ENCODE measurements at regions not wholly inside any gene's neighbourhood (a gene's known extent, or its start where the extent isn't known, plus 50 kb on each side); places are given as distances from the start of the nearest gene placed in this dataset.
"Not testable (repeated sequence)": the region's sequence is repeated elsewhere in the genome, so short reads cannot be mapped to it uniquely, and the experiment has no call there.

DNA sequence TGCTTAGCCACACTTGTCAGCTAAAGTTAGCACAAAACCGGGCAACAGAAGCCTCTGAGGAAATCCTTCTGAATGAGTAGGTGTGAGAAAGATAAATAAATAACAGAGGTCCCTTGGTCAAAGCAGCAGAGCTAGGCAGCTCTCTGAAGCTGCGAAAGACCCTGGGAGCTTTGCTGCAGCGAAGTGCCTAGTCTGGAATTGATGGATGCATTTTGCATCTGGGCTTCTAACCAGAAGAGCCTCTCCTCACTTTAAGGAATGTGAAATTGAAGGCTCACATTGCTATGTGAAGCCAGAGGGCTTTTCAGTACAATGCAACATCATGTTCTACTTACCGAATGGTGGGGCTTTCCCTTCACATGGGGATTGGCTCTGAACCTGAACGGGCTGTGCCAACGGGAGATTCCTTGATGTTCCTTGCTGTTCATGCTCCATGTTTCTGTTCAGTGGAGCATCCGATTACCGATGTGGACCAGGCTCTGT is 274.6 kb downstream of the HS3ST3B1 start:
- 21% methylated on average over 3 of the region's 8 CpGs for WGBS (ENCODE audit: insufficient coverage, low coverage, low lambda C conversion rate, missing lambda C conversion rate)
- TF ChIP-seq POLR2A (IDR thresholded peaks at IDR 0.05) = no peak
- TF ChIP-seq, protein P1, sequence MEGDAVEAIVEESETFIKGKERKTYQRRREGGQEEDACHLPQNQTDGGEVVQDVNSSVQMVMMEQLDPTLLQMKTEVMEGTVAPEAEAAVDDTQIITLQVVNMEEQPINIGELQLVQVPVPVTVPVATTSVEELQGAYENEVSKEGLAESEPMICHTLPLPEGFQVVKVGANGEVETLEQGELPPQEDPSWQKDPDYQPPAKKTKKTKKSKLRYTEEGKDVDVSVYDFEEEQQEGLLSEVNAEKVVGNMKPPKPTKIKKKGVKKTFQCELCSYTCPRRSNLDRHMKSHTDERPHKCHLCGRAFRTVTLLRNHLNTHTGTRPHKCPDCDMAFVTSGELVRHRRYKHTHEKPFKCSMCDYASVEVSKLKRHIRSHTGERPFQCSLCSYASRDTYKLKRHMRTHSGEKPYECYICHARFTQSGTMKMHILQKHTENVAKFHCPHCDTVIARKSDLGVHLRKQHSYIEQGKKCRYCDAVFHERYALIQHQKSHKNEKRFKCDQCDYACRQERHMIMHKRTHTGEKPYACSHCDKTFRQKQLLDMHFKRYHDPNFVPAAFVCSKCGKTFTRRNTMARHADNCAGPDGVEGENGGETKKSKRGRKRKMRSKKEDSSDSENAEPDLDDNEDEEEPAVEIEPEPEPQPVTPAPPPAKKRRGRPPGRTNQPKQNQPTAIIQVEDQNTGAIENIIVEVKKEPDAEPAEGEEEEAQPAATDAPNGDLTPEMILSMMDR (IDR thresholded peaks at IDR 0.05) = no peak
- no peaks in the 10 kb centered on the region for H3K9me3 ChIP-seq
- no peak for DNase-seq
- intact Hi-C loops (cut with DNase I) = no loop called here
- H3K27ac ChIP-seq = no peak overlapping the region
- no peak overlapping the region for H3K4me3 ChIP-seq
- H3K36me3 ChIP-seq = no peaks in the 10 kb centered on the region
- no peaks in the 10 kb centered on the region for H3K27me3 ChIP-seq
- peak in 2 of 4 donors; percentile 28 to 33 for ATAC-seq
- H3K4me1 ChIP-seq = peaks cover 0 to 5% (median 0%) of the 10 kb centered on the region in 4 donors

DNA sequence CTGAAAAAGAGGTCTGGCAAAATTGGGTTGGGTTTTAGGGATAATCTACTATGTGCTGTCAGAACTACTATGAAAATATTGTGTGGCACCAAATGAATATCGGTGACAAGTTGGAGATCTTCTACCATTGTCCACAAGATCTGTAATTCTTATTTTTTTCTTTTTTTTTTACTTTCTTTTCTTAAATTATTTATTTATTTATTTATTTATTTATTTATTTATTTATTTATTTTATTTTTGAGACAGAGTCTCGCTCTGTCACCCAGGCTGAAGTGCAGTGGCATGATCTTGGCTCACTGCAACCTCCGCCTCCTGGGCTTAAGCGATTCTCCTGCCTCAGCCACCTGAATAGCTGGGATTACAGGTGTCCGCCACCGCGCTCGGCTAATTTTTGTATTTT is 259.4 kb downstream of the HS3ST3B1 start:
- DNase-seq; H3K4me1 ChIP-seq; H3K4me3 ChIP-seq; H3K27me3 ChIP-seq; H3K9me3 ChIP-seq; ATAC-seq; intact Hi-C loops (cut with DNase I); H3K27ac ChIP-seq; H3K36me3 ChIP-seq: not testable (repeated sequence)
- WGBS (ENCODE audit: insufficient coverage, low coverage, low lambda C conversion rate, missing lambda C conversion rate) = 89% methylated on average over 7 of the region's 8 CpGs

DNA sequence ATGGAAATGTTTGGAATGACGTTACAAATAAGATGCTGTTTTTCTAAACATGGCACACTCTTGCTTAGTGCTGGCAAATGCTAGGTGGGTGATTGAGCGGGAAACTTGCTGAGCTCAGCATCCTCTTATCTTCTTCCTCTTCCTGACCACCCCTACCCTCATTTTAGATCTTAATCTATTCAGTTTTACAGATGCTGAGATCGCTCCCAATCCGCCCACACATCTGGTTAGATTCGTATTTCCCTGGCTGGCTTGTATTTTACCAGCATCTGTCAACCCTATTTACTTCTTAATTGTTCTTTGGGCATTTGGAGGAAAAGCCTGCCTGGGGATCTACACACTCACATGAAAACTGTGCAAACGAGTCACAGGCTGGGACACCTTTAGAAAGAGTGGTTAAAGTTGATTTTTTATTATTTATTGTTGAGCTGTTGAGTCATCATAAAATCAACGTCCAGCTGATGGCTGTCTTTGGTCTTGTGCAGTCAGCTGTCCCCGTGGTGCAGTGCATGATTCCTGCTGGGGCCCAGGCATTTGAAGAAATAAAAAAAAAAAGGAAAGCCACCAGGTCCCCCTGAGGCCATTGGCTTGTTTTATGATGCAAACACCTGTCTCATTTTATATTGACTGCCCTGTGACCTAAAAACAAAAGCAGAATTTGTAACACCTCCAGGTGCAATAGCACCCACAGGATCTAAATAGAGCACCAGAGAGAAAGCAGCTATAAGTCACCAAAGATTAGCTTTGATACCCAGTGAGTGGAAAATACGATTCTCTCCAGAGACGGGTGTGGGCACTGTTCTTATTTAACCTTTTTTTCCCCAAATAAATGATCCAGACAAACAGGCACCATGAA is 258.6 kb downstream of the HS3ST3B1 start:
- 57% methylated on average over 10 of the region's 10 CpGs for WGBS (ENCODE audit: insufficient coverage, low coverage, low lambda C conversion rate, missing lambda C conversion rate)
- no peaks in the 10 kb centered on the region for H3K9me3 ChIP-seq
- TF ChIP-seq, protein P1 (IDR thresholded peaks at IDR 0.05) = no peak
- no peak for TF ChIP-seq POLR2A (IDR thresholded peaks at IDR 0.05)
- H3K36me3 ChIP-seq = no peaks in the 10 kb centered on the region
- ATAC-seq (no peak), DNase-seq (no peak)
- H3K4me3 ChIP-seq = no peak overlapping the region
- H3K27me3 ChIP-seq = no peaks in the 10 kb centered on the region
- no peak overlapping the region for H3K27ac ChIP-seq
- intact Hi-C loops (cut with DNase I) = no loop called here
- H3K4me1 ChIP-seq = no peaks in the 10 kb centered on the region

DNA sequence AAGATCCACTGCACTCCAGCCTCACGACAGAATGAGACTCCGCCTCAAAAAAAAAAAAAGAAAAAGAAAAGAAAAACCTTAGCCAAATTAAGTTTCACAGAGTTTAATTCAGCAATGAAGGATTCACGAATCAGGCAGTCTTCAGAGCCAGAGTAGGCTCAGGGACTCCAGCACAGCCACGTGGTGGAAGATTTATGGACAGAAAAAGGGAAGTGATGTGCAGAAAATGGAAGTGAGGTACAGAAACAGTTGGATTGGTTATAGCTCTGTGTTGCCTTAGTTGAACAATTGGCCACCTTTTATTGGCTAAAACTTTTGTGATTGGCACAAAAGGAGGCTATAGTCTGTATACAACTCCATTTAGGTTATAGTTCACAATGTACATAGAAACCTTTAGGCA is 256.6 kb downstream of the HS3ST3B1 start:
- no peak for DNase-seq
- Histone ChIP-seq H3K4me1 (no peaks in the 10 kb centered on the region), H3K27me3 (no peaks in the 10 kb centered on the region), H3K9me3 (no peaks in the 10 kb centered on the region), H3K27ac (no peak overlapping the region), H3K36me3 (no peaks in the 10 kb centered on the region), H3K4me3 (no peak overlapping the region)
- TF ChIP-seq, protein P1 (IDR thresholded peaks at IDR 0.05) = no peak
- no peak for TF ChIP-seq POLR2A (IDR thresholded peaks at IDR 0.05)
- WGBS (ENCODE audit: insufficient coverage, low coverage, low lambda C conversion rate, missing lambda C conversion rate) = 43% methylated on average over 3 of the region's 4 CpGs
- intact Hi-C loops (cut with DNase I) = no loop called here
- ATAC-seq = no peak

DNA sequence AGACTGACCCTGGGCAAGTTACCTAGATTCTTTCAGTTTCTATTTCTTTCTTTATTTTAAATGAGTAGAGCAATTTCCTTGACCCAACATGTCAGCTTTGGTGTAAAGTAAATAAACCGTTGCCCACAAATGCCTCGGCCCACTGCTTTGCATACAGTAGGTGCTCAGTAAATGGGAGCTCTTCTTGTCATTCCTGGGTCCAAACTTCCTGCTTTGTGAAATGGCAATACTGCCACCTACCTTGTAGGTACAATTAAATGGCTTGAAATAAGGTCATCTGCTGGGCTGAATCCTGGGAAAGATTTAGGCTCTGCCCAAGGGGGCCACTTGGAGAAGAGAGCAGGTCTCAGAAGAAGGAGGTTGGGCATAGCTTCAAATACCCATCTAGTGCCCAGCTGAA is 253.0 kb downstream of the HS3ST3B1 start:
- TF ChIP-seq POLR2A (IDR thresholded peaks at IDR 0.05) = no peak
- TF ChIP-seq, protein P1 (IDR thresholded peaks at IDR 0.05) = peak; percentile 16 to 33 (median 19)
- H3K27ac ChIP-seq = no peak overlapping the region
- no peak overlapping the region for H3K4me3 ChIP-seq
- no peaks in the 10 kb centered on the region for H3K4me1 ChIP-seq
- peak in 3 of 4 donors; percentile 21 to 38 (median 25) for ATAC-seq
- no peaks in the 10 kb centered on the region for H3K36me3 ChIP-seq
- no peaks in the 10 kb centered on the region for H3K9me3 ChIP-seq
- DNase-seq = no peak
- intact Hi-C loops (cut with DNase I) = no loop called here
- no peaks in the 10 kb centered on the region for H3K27me3 ChIP-seq
- WGBS (ENCODE audit: insufficient coverage, low coverage, low lambda C conversion rate, missing lambda C conversion rate) = 74% methylated on average over 2 of the region's 2 CpGs

Data from right lobe of liver (tissue), 6 donors.